NCI-H345 treated with DMSO at 0.1 percent for 48 hours (cell line): ENCODE measurements at regions not wholly inside any gene's neighbourhood (a gene's known extent, or its start where the extent isn't known, plus 50 kb on each side); places are given as distances from the start of the nearest gene placed in this dataset.

Experiments
- DNase-seq: peaks from one replicate; lab custom pipeline; 2025; ENCODE audit not compliant: unreplicated experiment; lab: John Stamatoyannopoulos, UW

DNA sequence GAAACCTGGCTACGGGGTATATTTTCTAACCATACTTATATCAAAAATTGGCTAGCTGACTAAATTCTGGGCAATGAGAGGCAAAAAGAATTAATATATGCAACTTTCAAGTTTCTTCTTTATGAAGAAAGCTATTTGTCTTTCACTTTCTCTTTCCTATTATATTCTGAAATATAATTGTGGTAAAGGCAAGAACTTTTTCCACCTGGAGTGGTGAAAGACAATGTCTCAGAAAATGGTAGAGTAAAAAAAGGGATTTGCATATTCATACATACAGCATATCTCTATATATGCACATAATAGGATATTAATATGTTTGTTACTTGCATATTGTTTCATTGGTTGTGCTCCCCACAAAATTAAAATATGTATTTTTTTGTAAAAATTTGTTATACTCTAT is 793.8 kb downstream of the PLA2G4A start:
- no peak for DNase-seq

DNA sequence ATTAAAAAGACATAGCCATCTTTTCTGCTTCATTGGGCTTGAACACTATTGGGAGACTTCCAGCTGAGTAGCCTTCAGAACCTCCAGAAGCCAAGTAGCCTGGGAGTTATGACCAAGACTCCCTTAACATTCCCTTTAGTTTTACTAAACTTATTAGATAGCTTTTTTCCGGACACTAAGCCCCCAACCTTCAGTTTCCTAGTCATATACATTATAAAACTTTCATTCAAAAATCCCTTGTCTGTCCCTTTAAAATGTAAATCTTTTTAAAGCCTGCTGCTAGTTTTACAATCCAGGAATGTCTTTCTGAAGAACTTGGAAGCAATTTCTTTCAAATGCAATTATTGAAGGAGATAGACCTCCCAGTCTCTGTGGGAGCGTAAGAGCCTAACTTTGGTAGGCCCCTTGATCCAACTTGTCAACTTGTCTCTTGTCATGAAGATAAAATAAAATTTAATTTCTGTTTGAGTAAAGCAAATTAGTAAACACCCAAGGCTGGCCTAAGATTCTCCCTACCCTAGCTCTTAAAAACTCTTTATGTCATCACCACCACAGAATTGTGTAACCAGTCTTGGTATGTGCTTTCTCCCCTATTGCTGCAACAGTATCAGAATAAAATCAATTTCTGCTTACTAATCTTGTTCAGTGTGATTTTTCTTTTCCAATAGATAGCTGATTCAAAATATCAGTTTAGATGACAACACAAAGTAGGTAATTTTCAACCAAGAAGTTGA is 796.2 kb downstream of the PLA2G4A start:
- DNase-seq = no peak

DNA sequence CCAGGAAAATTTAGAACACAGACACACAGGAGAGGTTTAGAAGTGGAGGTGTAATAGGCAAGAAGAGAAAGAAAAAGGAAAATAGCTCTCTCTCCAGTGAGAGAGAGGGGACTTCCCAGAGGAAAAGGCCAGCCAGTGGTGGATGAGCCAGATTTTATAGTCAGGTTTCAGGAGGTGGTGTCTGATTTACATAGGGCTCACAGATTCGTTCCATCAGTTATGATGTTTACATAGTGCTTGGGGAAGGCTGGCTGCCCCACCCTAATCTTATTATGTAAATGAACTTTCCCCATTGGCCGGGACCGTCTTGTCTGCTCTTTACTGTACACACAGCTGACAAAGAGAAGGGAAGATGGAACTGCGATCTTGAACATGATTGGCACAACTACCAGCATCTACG is 797.3 kb downstream of the PLA2G4A start:
- DNase-seq = no peak

DNA sequence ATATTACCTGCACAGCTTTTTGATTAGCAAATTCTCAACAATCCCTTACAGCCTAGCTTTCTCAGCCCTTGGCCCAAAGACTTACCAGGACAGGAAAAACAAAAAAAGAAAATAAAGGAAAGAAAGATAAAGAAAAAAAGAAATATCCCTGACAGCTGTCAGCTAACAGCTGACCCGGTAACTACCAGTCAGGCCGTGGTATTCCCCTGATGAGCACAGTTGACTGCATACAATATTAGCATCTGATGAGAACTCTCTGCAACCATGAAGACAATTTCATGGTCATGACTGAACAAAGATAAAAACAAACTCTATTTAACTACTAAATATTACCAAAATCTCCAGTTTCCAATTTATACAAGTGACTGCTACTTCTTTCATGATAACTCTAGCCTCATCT is 798.8 kb downstream of the PLA2G4A start:
- no peak for DNase-seq

DNA sequence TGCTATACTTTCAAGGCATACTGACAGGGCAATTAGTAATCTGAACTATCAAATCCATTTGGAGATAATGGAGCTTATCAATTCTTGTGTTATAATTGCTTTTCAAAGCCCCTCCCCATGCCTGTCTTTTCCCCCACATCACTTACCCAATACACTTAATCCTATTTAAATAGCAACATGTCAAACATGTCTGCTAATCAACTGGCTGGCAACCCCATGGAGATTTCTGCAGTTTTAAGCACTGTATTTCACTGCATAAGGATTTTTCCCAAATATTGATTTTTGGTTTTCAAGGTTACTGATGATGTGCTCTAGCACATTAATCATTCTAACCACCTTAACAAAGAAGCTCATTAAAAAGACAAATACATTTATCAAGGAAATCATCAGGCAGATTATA is 800.3 kb downstream of the PLA2G4A start:
- no peak for DNase-seq

DNA sequence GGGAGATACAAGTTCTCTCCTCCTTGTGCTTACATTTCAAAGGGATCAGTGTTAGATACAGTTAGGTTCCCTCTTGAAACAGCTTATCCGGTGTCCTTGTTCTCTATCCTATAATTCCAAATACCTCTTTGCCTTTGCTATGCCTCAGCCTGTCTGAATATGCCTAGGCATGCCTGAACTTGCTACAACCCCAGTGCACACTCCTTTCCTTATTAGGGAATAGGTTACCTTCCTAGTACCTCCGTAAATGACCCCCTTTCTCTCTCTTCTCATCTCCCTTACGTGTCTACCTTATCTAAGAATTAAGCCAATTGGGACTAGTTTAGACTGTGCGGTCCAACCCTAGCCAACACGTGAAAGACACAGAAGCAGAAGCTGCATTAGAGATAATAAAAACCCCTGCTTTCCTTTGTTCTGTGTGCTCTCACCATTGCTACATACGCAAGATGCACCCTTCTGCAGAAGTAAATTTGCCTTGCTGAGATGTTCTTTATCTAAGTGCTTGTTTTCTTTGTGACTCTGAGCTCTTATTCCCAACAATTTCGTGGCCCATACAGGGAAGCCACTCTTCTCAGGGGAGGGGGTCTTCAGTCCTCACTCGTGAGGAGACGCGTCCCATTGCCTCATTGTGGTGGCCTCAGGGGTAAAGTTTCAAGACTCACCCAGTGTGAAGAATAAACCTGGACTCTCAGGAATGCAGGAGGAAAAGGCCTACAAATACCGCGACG is 802.1 kb downstream of the PLA2G4A start:
- no peak for DNase-seq

DNA sequence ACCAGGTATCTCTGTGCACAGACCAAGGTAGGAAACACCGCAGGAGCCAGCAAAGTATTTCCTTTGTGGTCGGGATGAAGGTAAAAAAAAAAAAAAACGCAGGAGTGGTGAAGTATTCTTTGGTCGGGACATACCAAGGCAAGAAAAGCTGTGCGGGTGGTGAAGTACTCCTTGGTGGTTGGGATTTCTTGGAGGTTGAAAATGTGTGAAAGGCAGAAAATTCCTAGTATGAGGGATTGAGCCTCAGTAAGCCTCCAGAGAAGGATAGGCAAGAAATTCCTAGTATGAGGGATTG is 802.6 kb downstream of the PLA2G4A start:
- DNase-seq = no peak

DNA sequence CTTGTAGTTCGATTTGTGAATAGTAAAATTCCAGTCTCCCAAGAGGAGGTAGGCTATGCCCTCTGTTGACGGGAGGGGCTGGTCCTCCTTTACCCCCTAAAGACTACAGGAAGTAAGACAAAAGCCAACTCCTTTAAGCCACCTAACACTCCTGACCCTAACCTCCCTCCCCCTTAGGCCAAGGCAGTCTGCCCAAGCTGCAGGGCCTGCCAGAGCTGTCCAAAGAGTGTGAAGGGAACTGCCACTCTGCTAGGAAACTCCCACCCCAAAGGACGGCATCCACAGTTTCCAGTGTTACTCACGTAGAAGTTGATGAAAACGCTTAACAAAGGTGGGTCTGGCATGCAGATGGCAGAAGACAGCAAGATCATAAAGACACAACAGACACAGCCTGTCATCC is 803.2 kb downstream of the PLA2G4A start:
- DNase-seq = no peak

DNA sequence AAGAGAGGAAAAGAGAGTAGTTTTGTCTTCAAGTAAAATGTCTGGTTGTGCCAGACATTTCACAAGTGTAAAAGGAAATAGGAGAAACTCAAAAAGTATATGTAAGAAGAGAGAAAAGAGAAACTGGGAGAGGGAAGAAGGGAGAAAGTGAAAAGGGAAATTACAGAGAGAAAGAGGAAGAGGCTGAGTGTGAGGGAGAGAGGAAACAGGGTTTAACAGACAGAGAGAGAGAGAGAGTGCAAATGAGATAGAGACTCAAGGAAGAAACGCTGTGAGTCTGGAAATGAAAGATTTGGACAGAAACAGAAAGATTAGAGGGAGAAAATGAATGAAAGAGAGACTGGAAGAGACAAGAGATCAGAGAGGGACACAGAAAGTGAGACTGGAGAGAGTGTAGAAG is 806.2 kb downstream of the PLA2G4A start:
- no peak for DNase-seq

DNA sequence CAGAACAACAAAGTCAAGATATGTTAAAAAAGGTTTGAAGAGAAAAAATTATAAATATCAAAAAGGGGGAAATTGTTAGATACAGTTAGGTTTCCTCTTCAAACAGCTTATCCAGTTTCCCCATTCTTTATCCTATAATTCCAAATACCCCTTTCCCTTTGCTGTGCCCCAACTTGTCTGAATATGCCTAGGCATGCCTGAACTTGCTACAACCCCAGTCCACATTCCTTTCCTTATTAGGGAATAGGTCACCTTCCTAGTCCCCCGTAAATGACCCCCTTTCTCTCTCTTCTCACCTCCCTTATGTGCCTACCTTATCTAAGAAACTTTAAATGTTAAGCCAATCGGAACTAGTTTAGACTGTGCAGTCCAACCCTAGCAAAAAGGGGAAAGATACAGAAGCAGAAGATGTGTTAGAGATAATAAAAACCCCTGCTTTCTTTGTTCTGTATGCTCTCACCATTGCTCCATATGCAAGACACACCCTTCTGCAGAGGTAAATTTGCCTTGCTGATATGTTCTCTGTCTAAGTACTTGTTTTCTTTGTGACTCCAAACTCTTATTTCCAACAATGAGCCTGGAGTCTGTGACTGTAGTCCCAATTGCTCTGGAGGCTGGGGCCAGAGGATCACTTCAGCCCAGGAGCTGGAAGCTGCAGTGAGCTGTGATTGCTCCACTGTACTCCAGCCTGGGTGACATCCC is 810.1 kb downstream of the PLA2G4A start:
- no peak for DNase-seq

DNA sequence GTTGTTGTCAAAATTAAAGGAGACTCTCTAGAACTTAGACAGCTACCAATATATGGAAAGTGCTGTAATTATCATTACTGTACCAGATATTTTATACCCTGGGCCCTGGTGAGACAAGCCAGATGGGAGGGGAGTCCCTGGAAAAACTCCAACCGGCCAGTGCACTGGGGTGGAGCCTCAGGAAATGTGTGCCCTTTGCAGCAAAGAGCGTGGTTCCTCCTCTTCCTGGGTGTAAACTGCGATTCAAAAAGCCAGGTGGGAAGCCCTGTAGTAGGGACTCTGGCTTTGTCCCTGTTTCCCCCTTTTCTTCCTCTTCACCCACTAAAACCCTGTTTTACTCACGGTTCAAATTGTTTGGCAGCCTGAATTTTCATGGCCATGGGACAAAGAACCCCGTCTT is 812.3 kb downstream of the PLA2G4A start:
- no peak for DNase-seq

DNA sequence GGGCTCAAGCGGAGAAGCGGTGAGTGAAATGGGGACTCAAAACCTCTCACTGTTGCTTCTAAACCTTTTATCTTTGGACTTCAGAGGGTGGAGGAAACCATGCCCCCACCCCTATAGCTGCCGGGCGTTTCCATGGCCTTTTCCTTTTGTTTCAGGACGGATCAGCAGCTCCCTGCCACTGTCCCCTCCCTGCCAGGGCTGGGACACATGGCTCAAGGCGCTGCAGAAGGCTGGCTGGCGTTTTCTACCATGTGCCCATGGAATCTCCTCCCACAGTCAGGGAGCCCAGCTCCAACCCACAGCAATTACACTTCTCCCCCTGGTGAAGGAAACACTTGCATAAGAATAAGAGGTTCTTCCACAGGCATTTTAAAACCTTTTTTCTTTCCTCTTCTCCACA is 812.7 kb downstream of the PLA2G4A start:
- no peak for DNase-seq

DNA sequence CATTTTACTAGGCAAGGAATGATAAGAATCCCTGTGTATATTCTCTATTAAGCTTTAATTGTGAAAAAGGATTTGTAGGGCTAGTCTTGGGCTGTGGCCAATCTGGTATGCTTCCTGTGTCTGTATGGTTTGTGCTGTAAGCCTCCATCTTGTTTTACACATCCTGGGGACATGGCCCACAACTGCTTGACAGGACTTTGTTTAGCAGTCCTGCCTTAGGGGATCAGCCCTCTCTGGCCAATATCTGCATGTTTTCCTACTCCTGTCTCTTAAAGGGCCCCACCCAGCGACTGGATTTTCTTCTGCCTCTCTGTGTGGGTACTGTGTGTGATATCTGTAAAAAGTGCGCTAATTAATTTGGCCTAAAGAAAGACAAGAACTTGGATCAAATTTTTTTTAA is 813.2 kb downstream of the PLA2G4A start:
- DNase-seq = no peak

DNA sequence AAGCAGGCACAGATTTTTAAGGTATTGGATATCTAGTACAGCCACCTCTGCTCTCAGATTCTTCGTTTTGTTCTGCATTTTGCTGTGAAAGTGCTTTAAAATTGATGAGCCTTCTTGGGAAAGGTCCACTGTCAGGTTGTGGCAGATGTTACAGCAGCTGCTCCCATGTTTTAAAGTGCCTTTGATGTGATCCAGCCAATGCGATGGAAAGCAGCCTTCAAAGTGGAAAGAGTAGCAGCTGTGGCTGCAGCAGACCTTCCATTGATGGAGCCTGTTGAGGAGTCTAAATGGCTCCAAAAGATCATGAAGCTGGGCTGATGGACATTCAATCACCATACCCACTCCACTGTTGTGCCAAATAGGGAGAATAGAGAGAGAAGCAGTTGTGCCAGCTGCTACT is 816.9 kb downstream of the PLA2G4A start:
- DNase-seq = no peak

DNA sequence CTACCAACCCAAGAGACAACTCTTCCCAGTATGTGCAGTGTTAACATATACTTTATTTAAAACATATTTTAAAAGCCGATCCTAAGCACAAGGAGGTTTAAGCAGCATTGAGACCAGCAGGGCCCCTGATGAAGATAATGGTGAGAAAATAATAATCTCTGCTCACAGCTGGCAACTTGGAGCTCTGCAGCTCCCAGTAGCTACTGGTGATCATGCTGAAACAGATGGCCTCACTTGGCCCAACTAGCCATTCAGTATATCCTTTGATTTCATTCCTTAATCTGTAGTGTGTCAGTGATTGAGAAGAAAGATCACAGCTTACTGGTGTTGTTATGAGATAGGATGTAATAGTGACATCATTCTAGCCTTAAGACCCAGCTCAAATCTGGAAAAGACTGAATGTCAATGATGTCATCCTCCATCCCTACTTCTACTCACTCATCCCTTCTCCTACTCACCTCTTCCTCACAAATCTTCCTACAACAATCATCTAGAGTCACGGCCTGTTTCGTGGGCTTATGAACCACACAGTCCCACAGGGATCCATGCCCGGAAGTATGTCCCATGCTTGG is 817.9 kb downstream of the PLA2G4A start:
- DNase-seq = no peak

DNA sequence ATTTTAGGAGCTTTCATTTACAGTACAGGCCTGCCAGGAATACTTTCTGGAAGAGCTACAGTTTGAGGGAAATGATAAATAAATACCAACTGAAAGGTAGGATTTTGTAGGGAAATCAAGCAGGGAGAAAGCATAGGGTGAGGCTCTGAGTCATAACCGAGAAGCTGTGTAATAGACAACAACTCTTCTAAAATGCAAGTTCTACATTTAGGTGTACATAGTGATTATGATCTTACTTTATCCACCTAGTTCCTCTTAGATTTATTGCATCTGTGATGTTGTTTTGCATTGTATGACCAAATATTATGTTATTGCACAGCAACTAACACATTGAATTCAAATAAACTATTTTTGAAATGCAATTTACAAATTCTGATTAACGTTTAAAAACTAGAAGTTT is 819.3 kb downstream of the PLA2G4A start:
- no peak for DNase-seq

DNA sequence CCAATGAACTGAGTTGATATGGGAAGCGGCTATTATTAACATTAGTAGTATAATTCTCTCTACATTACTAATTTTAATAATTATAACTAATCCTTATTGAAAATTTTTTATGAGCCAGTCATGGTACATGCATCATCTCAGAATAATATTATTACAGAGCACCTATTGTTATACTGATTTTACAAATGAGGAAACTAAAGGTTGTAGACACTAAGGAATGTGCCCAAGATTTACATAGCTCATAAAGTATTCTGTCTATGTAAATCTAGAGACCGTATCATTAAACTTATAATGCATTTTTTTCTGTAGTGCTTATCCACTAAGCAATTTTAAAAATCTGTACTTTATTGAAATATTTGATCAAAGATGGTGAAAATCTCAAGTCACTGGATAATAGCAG is 825.9 kb downstream of the PLA2G4A start:
- DNase-seq = no peak

DNA sequence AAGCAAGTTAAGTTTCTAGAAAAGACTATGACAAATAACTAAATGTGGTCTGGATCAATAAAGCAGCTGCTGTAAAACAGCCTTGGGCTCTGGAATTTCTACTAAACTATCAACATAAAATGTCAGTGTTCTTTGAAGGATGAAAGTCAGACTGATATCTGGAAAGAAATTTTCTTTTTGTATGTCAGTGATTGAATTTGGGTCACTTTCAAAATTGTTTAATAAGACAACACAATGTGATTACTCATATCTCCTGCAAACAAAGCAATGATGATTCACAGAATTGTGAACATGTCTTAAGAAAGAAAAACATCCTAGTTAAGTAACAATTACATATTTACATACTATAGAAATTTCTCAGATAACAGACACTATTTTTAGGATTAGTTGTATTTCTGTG is 826.4 kb downstream of the PLA2G4A start:
- DNase-seq = no peak

DNA sequence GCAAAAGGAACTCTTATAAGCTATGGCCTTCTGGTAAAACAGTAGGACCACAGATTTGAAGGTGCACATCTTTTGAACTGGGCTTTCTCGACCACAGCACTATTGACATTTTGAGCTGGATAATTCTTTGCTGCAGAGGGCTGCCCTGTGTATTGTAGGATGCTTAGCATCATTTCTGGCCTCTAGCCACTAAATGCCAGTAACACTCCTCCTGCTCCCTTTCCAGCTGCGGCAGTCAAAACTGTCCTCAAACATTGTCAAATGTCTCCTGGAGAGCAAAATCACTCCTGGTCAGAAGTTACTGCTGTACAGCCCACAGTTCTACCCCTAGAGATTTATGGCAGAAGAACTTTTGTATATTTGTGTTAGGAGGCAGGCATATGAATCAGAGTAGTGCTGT is 836.7 kb downstream of the PLA2G4A start:
- no peak for DNase-seq

DNA sequence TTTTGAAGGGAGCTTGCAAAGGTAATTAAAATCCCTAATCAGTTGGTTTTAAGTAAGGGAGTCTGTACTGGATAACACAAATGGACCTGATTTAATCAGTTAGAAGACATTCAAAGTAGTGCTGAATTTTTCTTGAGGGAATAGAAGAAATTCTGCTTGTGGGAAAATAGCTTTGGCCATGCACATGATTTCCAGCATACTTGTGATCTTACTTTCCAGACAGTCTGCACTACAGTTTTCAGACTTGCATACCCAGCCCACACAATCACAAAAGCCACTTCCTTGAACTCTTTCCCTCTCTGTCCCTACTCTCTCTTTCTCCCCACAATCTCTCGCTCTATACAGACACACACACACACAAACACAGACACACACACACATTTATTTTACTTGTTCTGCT is 852.1 kb downstream of the PLA2G4A start:
- no peak for DNase-seq

DNA sequence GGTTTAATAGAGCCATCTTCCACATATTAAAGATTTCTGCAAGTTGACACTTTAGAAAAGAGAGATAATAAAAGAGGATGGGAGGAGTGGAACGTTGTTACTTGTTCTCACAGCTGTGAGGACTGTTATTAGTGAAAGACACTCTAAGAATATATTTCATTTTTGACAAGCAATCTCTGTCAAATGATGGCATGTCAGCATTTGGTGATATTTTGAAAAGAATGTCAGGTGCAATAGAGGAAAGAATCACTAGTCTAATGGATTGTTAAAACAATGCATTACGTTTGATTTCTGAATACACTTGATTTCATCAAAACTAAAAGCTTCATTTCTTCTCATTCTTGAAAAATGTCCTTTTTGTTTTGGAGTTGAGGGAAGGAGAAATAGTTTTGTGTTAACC is 853.4 kb downstream of the PLA2G4A start:
- no peak for DNase-seq

DNA sequence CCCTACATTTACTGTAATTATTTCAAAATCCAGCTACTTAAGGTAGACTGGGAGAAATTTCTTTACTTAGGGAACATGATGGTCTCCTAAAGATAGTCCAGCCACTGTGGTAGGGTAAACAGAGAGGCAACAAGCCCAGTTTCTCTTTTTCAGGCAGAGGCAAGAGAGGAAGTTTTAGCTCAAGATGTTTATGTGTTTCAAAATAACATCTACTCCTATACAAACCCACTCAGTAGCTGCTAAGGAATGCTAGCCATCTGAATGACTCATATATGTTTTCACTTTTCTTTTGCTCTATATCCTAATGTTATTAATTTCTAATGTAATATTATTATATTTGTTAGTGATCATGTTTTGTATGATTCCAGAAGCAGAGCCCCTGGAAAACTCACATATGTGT is 856.6 kb downstream of the PLA2G4A start:
- DNase-seq = no peak
